NCI-H2227 (cell line): ENCODE measurements at regions not wholly inside any gene's neighbourhood (a gene's known extent, or its start where the extent isn't known, plus 50 kb on each side); places are given as distances from the start of the nearest gene placed in this dataset.

ENCODE experiments used
- DNase-seq: peaks from one replicate; lab custom pipeline; 2025; ENCODE audit not compliant: unreplicated experiment; lab: John Stamatoyannopoulos, UW

DNA sequence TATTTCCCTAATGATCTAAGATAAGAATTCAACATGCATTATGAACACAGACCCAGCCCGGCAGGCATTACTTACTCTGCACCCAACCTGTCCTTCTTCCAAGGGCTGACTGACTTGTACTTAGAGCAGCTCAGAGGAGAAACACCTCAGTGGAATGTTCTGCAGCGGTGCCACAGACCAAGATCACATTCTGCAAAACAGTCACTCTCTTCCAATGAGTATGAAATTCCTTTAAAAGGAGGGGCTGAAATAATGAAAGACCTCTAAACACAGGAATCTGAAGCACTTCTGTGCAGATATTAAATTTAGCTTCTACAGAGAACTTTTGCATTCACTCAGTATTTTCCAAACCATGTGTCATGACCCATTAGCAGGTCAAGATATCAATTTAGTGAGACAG lies 172.9 kb downstream of the ZDHHC21 start:
- DNase-seq = no peak

DNA sequence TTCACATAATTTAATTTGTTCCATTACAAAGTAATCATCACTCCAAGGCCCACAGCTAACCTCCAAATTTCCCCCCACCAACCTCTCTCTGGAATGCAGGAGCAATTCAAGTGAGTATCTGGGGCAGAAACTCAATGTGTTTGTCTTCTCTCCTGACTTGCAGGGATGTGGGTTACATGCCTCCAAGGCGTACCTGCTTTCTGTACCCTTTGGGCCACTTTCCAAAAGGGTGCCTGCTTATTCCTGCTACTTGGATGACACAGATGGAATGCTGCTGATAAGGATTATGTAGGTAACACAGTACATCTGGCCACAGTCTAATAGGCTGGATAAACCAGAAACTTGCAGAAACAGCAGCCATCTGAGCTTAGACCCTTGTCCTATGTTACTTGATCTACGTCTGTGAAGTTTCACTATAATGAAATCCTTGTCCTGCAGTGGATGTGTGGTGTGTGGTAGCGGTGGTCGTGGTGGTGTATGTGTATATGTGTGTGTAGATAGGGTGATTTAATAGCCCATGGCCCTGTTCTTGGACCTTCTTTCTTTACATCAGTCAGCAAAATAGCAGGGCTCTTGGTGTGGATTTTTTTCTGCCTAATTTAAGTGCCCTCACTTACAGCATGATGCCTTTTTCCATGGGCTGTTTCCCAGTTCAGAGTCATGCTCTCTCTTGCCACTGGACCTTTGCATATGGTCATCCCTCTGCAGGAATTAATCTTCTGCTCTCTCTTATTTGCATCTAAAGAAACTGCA lies 175.9 kb downstream of the ZDHHC21 start:
- no peak for DNase-seq

DNA sequence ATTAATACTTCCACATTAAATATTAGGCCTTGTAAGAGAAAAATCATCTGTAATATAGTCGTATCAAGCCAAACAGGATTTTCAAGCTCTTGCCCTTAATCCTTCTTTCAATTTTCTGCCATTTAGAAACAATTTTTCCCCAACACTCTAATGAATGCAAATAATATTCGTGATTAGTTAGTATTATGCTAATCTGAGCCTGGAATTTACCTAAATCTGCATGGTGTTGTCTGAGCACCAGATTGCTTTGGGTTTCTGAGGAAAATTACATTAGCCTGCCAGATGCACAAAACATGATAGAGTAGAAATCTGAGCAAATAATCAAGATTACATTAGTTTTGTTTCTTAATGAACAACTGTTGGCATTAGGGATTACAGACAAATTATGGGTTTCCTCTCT lies 176.6 kb downstream of the ZDHHC21 start:
- no peak for DNase-seq

DNA sequence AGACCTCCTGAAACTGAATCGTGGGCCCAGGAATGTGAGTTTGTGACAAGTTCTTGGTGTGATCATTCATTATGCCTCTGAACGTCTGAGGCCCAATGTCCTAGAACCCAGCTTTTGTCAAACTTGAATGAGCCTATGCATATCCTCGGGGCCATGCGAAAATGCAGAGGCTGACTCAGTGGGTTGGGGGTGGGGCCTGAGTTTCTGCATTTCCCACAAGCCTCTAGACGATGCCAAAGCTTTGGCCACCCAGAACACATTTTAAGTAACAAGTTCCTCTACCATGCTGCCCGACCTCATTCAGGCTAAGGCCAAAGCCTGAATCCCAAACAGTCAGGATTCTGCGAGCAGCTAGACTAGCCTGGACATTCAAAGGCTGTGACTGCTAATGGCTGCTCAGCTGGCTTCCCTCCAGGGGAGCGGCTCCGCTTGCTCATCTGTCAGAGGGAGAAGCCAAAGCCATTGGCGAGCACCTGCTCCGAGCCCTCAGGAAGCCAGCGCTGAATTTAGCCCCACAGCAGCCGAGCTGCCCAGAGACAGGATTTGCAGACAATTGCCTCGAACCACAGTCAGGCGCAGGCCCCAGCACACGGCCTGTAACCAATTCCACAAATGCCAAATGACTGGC lies 177.5 kb downstream of the ZDHHC21 start:
- DNase-seq = peak; percentile 16

DNA sequence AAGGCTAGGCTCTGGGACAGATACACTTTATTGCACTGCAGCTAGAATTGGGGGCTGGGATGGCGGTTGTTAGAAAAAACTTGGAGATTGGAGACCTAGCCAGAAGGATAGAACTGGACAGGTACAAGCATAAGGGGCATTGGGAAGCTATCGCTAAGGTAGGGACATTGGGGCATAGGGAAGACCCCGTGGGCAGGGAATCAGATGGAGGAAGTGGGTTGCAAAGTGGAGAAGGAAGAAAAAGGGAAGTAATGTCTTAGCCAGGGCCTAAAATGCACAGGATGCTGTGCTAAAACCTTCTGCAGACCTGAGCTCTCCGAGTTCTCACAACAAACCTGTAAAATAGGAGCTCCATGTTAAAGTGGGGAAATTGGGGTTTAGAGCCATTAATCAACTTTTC lies 178.2 kb downstream of the ZDHHC21 start:
- no peak for DNase-seq

DNA sequence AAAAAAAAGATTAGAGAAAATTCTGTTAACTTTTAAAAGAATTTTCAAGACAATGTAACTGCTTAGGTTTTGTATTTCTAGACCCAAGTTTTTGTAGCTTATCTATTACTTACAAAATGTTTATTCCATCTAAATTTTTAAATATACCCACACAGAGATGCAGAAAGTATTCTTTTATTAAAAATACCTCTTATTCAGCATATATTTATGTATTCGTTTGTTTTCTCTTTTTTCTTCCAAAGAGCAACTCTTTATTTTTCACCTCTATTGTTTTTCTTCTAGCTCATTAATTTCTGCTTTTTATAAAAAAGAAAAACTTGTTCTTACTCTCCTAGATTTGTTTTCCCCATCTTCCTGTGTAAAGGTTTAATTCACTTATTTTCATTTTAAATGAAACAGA lies 180.3 kb downstream of the ZDHHC21 start:
- DNase-seq = no peak

DNA sequence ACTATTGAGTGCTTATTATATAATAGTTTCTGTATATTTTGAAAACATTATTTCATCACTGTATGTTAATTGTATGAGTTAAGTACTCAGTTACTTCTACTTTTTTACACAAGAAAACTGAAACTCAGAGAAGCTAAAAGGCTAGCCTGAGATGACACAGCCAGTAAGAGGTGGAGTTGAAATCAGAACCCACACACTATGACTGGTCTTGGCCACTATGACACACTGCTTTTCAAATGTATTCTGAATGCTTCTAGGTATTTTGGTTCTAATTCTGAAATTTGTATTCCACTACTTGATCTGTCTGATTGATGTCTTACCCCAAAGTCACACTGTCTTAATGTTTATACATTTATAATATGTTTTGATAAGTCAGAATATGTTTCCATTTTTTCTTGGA lies 181.8 kb downstream of the ZDHHC21 start:
- no peak for DNase-seq

DNA sequence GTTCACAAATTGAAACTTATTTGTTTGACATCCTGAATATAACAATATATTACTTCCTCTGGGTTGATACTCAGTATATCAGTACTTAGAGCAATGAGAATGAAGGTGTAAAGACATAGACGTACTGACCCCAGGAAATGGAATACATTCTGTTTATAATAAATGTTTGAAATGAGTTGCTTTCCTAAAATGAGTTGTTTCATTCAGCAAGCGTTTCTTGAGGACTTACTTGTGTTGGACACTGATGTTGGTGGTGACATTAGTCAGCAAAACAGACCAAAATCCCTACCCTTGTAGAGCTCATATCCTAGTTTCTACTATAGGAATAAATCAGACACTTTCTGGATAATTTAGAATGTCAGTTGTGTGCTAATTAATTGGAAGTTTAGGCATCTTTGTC lies 184.3 kb downstream of the ZDHHC21 start:
- no peak for DNase-seq

DNA sequence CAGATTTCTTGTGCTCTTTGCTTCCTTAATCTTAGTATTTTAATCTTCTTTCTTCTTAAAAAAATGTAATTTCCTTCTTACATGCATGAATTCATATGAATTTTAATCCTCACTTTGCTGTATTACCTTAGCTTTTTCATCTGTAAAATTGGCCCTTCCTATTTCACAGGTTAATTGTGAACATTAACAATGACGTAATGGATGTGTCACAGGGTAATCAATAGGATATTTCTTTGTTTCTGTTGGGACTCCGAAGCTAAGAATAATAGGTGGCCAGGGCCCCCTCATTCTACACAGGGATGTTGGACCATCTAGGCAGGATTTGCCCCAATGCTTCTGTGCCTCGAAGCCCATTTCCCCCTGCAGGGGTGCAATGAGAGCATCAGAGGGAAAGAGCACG lies 187.4 kb upstream of the NFIB start:
- DNase-seq = no peak

DNA sequence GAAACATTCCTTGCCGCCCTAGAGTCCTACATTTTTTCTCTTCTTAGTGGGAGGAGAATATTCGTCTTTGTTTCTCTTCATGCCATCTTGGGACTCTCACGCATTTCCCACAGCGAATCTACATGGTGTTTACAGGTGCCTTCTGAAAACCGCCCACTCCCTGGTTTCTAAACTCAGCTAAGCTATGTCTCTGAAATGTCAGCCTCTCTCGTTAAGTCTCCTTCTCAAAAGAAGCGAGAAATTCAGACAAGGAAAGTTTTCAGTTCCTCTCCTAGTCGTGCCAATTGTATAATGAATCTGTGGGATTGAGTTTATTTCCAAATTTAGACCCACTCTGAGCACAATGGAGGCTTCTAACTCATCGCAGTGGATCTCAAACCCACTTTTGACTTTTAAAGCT lies 186.8 kb upstream of the NFIB start:
- DNase-seq = no peak

DNA sequence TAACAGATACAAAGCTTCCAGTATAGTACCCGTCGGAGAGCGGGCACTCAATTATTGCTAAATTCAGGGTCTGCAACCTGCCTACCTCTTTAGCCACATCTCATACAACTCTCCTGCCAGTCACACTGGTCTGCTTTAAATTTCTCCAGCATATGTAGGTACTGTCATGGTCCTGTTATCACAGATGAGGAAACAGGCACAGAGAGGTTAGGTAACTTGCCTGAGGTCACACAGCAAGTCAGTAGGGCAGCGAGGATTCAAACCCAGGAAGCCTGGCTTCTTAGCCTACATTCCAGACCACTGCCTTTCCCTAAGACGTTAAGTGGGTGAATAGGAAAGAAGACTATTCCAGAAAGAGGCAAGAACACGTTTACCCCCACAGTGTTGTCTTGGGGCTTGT lies 186.0 kb upstream of the NFIB start:
- no peak for DNase-seq

DNA sequence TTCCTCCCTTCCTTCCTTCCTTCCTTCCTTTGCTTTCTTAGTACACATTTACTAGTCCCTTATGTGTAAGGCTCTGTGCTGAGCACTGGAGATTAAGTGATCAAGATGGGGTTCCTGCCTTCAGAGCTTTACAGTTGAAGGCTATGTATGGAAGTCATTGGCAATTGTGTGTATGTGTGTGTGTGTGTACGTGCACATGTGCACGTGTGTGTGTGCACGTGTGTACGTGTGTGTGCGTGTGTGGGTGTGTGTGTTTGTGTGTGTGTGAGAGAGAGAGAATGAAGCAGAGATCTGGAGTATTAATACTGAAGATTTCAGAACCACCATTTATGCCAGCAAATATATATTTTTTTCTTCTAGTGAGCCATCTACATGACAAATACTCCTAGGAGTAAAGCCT lies 184.9 kb upstream of the NFIB start:
- no peak for DNase-seq

DNA sequence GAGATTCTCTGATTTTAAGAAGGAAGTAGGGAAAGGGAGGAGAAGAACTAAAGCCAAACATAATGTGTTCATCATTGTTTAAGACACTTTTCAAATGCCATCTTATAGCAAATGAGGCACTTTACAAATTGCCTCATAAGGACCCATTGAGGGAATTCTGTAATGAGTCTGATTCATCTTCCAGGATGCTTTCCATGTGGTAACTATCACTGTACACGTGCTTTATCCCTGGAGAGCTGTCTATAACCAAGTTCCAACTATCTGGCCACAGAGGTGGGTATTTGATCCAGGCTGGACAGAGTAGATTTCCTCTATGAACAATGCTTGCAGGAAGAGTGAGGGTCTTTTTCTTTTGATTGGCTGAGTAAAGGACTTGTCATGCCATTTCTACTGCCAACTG lies 183.5 kb upstream of the NFIB start:
- no peak for DNase-seq

DNA sequence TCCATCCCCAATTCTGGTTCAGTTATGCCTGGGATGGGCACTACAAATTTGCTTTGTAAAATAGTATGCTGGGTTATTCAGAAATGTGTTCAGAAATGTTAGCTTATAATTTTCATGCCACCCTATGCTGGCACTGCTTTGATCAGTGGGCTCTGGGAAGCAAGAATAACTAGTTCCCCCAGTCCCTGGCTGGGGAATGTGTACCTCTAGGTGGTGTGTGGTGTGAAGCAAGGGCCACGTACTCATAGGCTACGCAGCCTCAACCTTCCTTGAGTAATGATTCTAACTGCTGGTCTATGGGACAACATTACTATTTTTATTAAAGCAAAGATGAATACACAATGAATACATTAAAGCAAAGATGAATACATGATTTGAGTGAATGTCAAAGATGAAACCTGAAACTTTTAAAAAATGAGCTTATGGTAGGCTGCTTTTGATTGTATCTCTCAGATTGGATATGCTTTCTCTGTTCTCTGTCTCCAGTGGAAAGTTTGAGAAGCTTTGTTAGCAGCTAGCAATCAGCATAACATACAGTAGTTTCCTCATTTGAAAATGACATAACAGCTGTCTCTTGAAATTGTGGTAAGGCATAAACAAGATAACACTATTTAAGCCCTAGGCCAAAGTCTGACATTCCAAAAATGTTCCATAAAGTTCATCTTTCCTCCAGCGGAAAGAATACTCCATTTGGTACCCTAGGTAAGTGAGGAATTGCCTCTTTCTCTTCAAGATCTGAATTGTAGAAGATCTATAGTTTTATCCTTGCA lies 174.7 kb upstream of the NFIB start:
- no peak for DNase-seq

DNA sequence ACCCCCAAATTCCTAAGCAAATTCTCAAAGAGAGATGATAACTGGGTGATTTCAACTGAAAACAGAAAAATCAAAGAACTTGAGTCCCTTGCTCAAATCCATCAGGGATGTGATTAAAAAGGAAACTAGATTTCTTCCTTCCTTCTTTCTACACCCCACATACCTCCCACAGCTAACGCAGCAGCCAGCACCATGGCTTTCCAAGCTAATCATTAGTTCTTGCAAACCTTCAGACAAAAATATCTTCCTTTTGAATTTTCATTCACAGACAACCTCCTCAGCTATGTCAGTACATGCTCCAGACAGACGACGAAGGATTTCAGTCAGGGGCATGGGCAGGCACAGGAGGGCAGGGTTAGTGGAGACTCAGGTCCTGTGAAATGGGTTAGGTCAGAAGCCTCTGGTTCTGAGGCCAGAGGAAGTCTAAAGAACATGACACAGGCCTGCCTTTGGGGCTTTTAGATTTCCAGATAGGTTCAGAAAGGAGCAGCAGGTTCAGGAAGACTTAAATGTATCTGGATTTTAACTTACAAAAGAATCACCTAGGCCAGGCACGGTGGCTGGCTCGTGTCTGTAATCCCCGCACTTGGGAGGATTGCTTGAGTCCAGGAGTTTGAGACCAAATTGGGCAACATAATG lies 173.7 kb upstream of the NFIB start:
- DNase-seq = no peak

DNA sequence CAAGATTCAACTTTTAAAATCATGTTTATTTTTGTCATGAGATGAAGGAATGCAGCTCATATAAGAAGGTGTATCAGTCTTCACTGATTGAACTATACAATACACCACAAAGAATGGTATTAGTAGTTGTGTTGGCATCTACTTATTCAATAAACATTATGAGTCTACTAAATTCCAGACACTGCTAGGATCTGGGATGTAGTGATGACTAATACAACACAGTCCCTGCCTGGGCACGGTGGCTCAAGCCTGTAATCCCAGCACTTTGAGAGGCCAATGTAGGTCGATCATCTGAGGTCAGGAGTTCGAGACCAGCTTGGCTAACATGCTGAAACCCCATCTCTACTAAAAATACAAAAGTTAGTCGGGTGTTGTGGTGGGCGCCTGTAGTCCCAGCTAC lies 171.4 kb upstream of the NFIB start:
- no peak for DNase-seq

DNA sequence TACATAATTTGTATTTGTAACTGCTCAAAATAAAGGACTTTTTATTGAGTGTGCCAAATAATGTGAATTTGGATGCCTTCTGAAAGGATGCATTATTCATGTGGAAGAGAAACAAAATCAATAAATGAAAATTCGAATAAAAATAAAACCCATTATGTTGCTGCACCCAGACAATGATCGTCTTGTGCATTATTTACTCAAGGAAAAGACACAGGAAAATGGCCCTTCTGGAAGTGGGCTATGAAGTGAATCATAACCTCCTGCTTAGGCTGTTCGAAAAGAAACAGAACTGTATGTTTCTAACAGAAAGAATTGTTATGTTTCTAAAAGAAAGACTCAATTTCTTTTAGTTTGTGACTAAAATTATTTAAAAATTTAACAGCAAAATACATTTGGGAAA lies 168.9 kb upstream of the NFIB start:
- no peak for DNase-seq

DNA sequence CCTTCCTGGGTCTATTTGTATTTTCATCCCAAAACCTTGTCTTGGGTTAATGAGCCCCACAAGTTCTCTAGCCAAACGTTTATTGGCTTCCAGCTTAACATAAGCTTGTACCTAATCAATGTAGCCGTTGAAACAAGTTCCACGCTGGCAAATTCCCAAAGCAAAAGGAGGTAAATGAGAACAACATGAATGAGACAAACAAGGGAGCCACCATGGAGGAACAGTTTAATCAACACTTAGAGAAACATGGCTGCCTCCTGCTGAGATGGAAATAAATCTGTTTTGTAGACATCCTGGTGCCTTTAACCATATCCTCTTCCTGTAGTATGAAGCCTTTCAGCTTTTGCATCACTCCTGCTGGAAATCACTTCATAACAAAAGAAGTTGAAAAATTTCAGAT lies 166.6 kb upstream of the NFIB start:
- no peak for DNase-seq

DNA sequence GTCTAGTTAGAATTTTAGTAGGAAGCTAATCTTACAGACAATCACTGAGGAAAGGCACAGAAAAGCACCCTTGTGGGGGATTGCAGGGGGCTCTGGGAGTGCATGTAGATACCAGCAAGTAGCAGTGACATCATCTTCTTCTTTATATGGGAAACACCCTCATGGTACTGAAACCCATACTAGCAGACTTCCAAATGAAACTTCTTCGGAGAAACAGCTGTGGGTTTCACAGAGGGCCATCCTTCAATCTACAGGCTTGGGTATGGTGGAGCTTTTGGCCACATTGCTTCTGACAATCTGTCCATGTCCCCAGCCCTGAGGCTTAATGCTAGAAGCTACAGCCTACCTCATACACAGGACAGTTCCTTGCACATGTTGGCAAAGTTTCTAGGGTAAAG lies 165.2 kb upstream of the NFIB start:
- DNase-seq = no peak

DNA sequence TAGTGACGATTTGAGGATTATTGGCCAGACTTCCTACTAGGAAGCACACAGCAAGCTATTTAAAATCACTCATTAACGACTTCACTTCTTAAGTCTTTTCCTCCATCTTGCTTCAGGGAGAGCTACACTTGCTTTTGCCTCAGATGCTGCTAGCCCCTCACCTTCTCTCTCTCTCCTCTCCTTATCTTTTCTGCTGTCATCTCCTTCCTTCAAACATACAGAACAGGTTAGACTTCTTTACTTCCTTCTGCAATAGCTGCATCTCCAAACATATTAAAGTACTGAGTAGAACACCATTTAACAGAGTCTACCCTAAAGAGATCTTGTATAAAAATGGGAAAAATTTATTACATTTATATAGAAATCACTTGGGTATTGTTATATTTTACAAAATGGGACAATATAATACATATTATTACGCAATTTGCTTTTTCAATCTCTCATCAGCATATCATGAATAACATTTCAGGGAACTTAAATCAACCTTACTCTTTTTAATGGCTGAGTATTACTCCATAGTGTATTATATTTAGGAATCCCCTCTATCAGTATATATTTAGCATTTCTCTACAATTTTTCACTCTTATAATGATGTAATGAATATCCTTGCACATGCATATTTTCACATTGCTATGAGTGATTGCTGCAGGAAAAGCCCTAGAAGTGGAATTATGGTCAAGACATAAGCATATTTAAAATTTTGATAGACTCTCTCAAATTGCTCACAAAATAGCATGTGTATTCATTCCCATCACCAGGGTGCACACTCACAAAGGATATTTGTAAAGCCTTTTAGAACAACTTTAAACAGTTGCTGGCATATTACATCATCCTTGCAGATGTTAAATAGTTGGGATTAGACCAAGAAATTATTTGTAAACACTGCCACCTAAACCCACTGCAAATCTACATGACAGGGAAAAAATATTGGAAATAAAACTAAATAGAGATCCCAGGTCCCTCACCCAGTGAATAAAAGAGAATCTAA lies 164.5 kb upstream of the NFIB start:
- DNase-seq = no peak

DNA sequence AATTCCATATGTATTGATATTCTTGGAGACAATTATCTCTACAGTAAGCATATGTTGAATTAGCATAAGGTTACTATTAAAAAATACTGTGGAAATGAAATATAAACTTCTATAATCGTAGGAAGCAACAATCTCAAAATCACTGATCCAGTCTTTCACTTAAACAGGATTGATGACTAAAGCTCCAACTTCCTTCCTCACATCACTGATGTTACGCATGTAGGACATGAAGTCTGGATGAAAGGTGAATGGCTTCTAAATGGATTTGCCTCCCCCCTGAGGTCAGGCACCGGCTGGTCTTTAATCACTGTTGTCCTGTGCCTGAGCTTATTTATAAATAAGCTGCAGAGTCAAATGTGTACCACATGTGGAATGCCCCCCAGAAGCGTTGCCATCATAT lies 157.1 kb upstream of the NFIB start:
- no peak for DNase-seq
